Heart left ventricle (tissue), 13 donors: ENCODE measurements at regions not wholly inside any gene's neighbourhood (a gene's known extent, or its start where the extent isn't known, plus 50 kb on each side); places are given as distances from the start of the nearest gene placed in this dataset.

Source experiments
- CTCF ChIP-seq, 12 donors: fragments of 200-600 bp; sonication (generic) in 4 of 12; IDR thresholded peaks; one replicate each; pipeline versions ENCODE4 v1.5.0 to v1.8.0; 2018 to 2022; ENCODE audit warnings: antibody characterized with exemption in 12 of 12, mild to moderate bottlenecking in 5 of 12
- POLR2A ChIP-seq, 2 donors: fragments of 450-650 bp; IDR thresholded peaks; one replicate each; pipeline ENCODE4 v1.6.1; 2017; ENCODE audit warnings: antibody characterized with exemption in 2 of 2, mild to moderate bottlenecking in 2 of 2, moderate library complexity in 2 of 2
- donor health status: ischemic (EF 13 %, LVEDD 7.1; RV severe dilation, severe dysfunction).
- donor health status: DM: no; HTN: yes; CAD: no.
- donor health status: DM: no; HTN: no; CAD: no.
- donor health status: ischemic (EF 25% LVEDD 6.9; RV normal size, moderate dysfunction).
- donor health status: ischemic (EF 25% LVEDD 5.7; RV mildly dilated, moderate dysfunction).
- donor health status: ischemic (EF 35%, LVEDD 5.7; RV mildly dilated, moderate dysfunction).
- donor health status: nonischemic (EF 11% LVEDD 7.7; RV severe dilation, severe dysfunction).
- donor health status: DM: yes; HTN: yes; CAD: no.
- donor health status: PGD.
- donor health status: ischemic (EF 29% LVEDD 5.4; RV normal size, mild dysfunction).
- donor health status: nonischemic (EF 23%, LVEDD 6.1; RV moderate dilation, normal function).

- no peak for TF ChIP-seq CTCF (IDR thresholded peaks at IDR 0.05)
- TF ChIP-seq POLR2A (IDR thresholded peaks at IDR 0.05): no peak
These were observed 458.6 kb upstream of the ETAA1 start for GRCh38 chr2:66938471-66938967.
